OCI-LY3 (cell line): ENCODE measurements at regions not wholly inside any gene's neighbourhood (a gene's known extent, or its start where the extent isn't known, plus 50 kb on each side); places are given as distances from the start of the nearest gene placed in this dataset.

Experiments used
- H2AFZ ChIP-seq: fragments of 200-600, 300-600 bp; shearing (Covaris generic); 2 replicates; pipeline ENCODE4 v1.6.0; 2014; ENCODE audit warnings: antibody characterized with exemption, low read depth, low read length
- H3K27ac ChIP-seq: fragments of 200-600, 300-600 bp; sonication (generic); 2 replicates; pipeline ENCODE4 v1.5.1; 2014; ENCODE audit warnings: mild to moderate bottlenecking, low read length, moderate library complexity, mixed read lengths
- H3K27me3 ChIP-seq: fragments of 200-600, 300-600 bp; sonication (generic); 2 replicates; pipeline ENCODE4 v1.6.1; 2014; ENCODE audit warnings: low read depth, low read length, mixed read lengths
- H3K36me3 ChIP-seq: fragments of 200-600, 300-600 bp; sonication (generic); replicated peaks from 2 replicates; pipeline ENCODE3; 2014; ENCODE audit warnings: low read depth, low read length, mixed read lengths
- H3K4me1 ChIP-seq: fragments of 300-600, 200-600 bp; sonication (generic); 2 replicates; pipeline ENCODE4 v1.6.1; 2014; ENCODE audit warnings: low read length, mixed read lengths
- H3K4me2 ChIP-seq: fragments of 200-600, 300-600 bp; sonication (generic); 2 replicates; pipeline ENCODE4 v1.6.1; 2014; ENCODE audit warnings: low read length, mixed read lengths
- H3K4me3 ChIP-seq: fragments of 300-600, 200-600 bp; sonication (generic); 2 replicates; pipeline ENCODE4 v1.5.1; 2014; ENCODE audit warnings: antibody characterized with exemption, mild to moderate bottlenecking, low read length, moderate library complexity
- H3K79me2 ChIP-seq: fragments of 300-600, 200-600 bp; shearing (Covaris generic); 2 replicates; pipeline ENCODE4 v1.6.1; 2014; ENCODE audit warnings: mild to moderate bottlenecking, low read length, mixed read lengths
- H3K9ac ChIP-seq: fragments of 300-600, 200-600 bp; shearing (Covaris generic); 2 replicates; pipeline ENCODE4 v1.6.0; 2014; ENCODE audit warnings: mild to moderate bottlenecking, low read length, moderate library complexity
- H3K9me3 ChIP-seq: fragments of 200-600, 300-600 bp; shearing (Covaris generic); 2 replicates; pipeline ENCODE4 v1.6.1; 2014; ENCODE audit warnings: low read length, mixed read lengths; ENCODE audit not compliant: insufficient read depth
- H4K20me1 ChIP-seq: fragments of 200-600, 300-600 bp; sonication (generic); 2 replicates; pipeline ENCODE4 v1.6.1; 2016; ENCODE audit warnings: low read length, mixed read lengths; ENCODE audit not compliant: insufficient read depth
- CTCF ChIP-seq: fragments of 200-600, 300-600 bp; sonication (generic); IDR thresholded peaks from 2 replicates; pipeline ENCODE4 v1.5.1; 2014; ENCODE audit warnings: antibody characterized with exemption, low read length, low read depth
- EZH2phosphoT487 ChIP-seq: fragments of 200-600 bp; shearing (Covaris generic); IDR thresholded peaks from 2 replicates; pipeline ENCODE4 v1.6.1; 2018; ENCODE audit warnings: antibody characterized with exemption, mixed run types, low read depth

GRCh38 chr7:80984619-80985018 is 65.8 kb upstream of the SEMA3C start:
- H4K20me1 ChIP-seq: no peaks in the 10 kb centered on the region
- no peak overlapping the region for H3K27ac ChIP-seq
- H3K79me2 ChIP-seq: no peaks in the 10 kb centered on the region

GRCh38 chr7:80981405-80981804 is 62.6 kb upstream of the SEMA3C start:
- H2AFZ ChIP-seq: no peak overlapping the region
- no peaks in the 10 kb centered on the region for H3K36me3 ChIP-seq
- H3K27ac ChIP-seq: no peak overlapping the region
- H3K9me3 ChIP-seq: no peaks in the 10 kb centered on the region
- H3K4me3 ChIP-seq: no peak overlapping the region
- no peaks in the 10 kb centered on the region for H3K4me1 ChIP-seq
- no peak for TF ChIP-seq EZH2phosphoT487
- TF ChIP-seq CTCF: no peak
- no peak overlapping the region for H3K9ac ChIP-seq
- H3K79me2 ChIP-seq: no peaks in the 10 kb centered on the region
- no peaks in the 10 kb centered on the region for H4K20me1 ChIP-seq
- no peaks in the 10 kb centered on the region for H3K27me3 ChIP-seq
- no peak overlapping the region for H3K4me2 ChIP-seq

More at GRCh38 chr7:80984619-80985018, 65.8 kb upstream of the SEMA3C start:
- no peak overlapping the region for H3K9ac ChIP-seq
- no peak overlapping the region for H3K4me2 ChIP-seq
- no peaks in the 10 kb centered on the region for H3K9me3 ChIP-seq
- no peaks in the 10 kb centered on the region for H3K36me3 ChIP-seq
- no peaks in the 10 kb centered on the region for H3K27me3 ChIP-seq
- no peak overlapping the region for H3K4me3 ChIP-seq
- no peaks in the 10 kb centered on the region for H3K4me1 ChIP-seq
- no peak overlapping the region for H2AFZ ChIP-seq
- TF ChIP-seq CTCF (no peak), EZH2phosphoT487 (no peak)

GRCh38 chr7:80977751-80978150 is 58.9 kb upstream of the SEMA3C start:
- Histone ChIP-seq H3K27ac (no peak overlapping the region), H3K4me1 (no peaks in the 10 kb centered on the region), H3K4me3 (no peak overlapping the region), H3K4me2 (no peak overlapping the region), H3K36me3 (no peaks in the 10 kb centered on the region), H3K79me2 (no peaks in the 10 kb centered on the region), H2AFZ (no peak overlapping the region), H4K20me1 (no peaks in the 10 kb centered on the region), H3K27me3 (no peaks in the 10 kb centered on the region), H3K9me3 (no peaks in the 10 kb centered on the region), H3K9ac (no peak overlapping the region)
- TF ChIP-seq EZH2phosphoT487 (no peak), CTCF (no peak)

GRCh38 chr7:80974396-80975358 is 55.8 kb upstream of the SEMA3C start:
- Histone ChIP-seq H3K36me3 (no peaks in the 10 kb centered on the region), H3K79me2 (no peaks in the 10 kb centered on the region), H3K4me3 (no peak overlapping the region), H3K9ac (no peak overlapping the region), H2AFZ (no peak overlapping the region), H3K4me1 (no peaks in the 10 kb centered on the region), H4K20me1 (no peaks in the 10 kb centered on the region), H3K27ac (no peak overlapping the region), H3K9me3 (no peaks in the 10 kb centered on the region), H3K27me3 (no peaks in the 10 kb centered on the region), H3K4me2 (no peak overlapping the region)
- TF ChIP-seq CTCF: no peak
- no peak for TF ChIP-seq EZH2phosphoT487
